Upper lobe of left lung (tissue), 6 donors: ENCODE measurements at regions not wholly inside any gene's neighbourhood (a gene's known extent, or its start where the extent isn't known, plus 50 kb on each side); places are given as distances from the start of the nearest gene placed in this dataset.

Source experiments
- ATAC-seq, 2 donors: fragments of 200-7000 bp; cut with Tn5 transposase; one replicate each; pipeline ENCODE4 v1.9.1; 2022; ENCODE audit warnings: mild to moderate bottlenecking in 2 of 2, moderate library complexity in 2 of 2; ENCODE audit not compliant: low FRiP score in 2 of 2
- DNase-seq, 2 donors: peaks; one replicate each; pipeline ENCODE4 v3.0.0-alpha.2; 2019 to 2020
- H3K27ac ChIP-seq, 4 donors: fragments of 200-600 bp; sonication (generic); one replicate each; pipeline ENCODE4 v1.5.1; 2016 to 2019
- H3K27me3 ChIP-seq, 4 donors: fragments of 200-600 bp; sonication (generic); one replicate each; pipeline ENCODE4 v1.5.1; 2017 to 2019
- H3K36me3 ChIP-seq, 4 donors: fragments of 200-600 bp; sonication (generic); one replicate each; pipeline ENCODE4 v1.5.1; 2016 to 2019
- H3K4me1 ChIP-seq, 4 donors: fragments of 200-600 bp; sonication (generic); one replicate each; pipeline ENCODE4 v1.5.1; 2018 to 2019
- H3K4me3 ChIP-seq, 4 donors: fragments of 200-600 bp; sonication (generic); one replicate each; pipeline ENCODE4 v1.5.1; 2017 to 2019; ENCODE audit warnings: mild to moderate bottlenecking in 2 of 4, moderate library complexity in 1 of 4
- H3K9me3 ChIP-seq, 4 donors: fragments of 200-600 bp; sonication (generic); one replicate each; pipeline ENCODE4 v1.5.1; 2018 to 2019
- CTCF ChIP-seq, 6 experiments: fragments of 450-650 bp in 4 of 6; fragments of 200-600 bp in 2 of 6; sonication (generic) in 2 of 6; IDR thresholded peaks; one replicate each; pipeline ENCODE4 v1.5.1; 2016 to 2019; ENCODE audit warnings: antibody characterized with exemption in 6 of 6
- EP300 ChIP-seq, 4 donors: sonication (generic); formaldehyde crosslinking; IDR thresholded peaks; one replicate each; pipeline ENCODE4 v1.5.1; 2017; ENCODE audit warnings: antibody characterized with exemption in 4 of 4, control low read depth in 2 of 4
- POLR2A ChIP-seq, 4 donors: fragments of 450-650 bp; IDR thresholded peaks; one replicate each; pipeline ENCODE4 v1.5.1; 2016 to 2017; ENCODE audit warnings: antibody characterized with exemption in 4 of 4, mild to moderate bottlenecking in 2 of 4
- POLR2AphosphoS5 ChIP-seq, 2 donors: sonication (generic); formaldehyde crosslinking; IDR thresholded peaks; one replicate each; pipeline ENCODE4 v1.5.1; 2017; ENCODE audit warnings: antibody characterized with exemption in 2 of 2
- WGBS, 2 donors: methylation state at CpG; one replicate each; pipeline ENCODE4 v1.1.5; 2017 to 2018; 5-methylcytosine and 5-hydroxymethylcytosine counted together
- donor health status: DM: no; HTN: no; CAD: no; lungs with moderate emphysema.
- donor health status: DM: no; HTN: yes; CAD: no; lungs with severe emphysema.

- Histone ChIP-seq H3K4me3 (no peak overlapping the region), H3K36me3 (no peaks in the 10 kb centered on the region), H3K4me1 (no peaks in the 10 kb centered on the region), H3K9me3 (no peaks in the 10 kb centered on the region), H3K27me3 (no peaks in the 10 kb centered on the region), H3K27ac (no peak overlapping the region)
- TF ChIP-seq POLR2AphosphoS5 (IDR thresholded peaks at IDR 0.05) (no peak), POLR2A (IDR thresholded peaks at IDR 0.05) (no peak), EP300 (IDR thresholded peaks at IDR 0.05) (no peak), CTCF (IDR thresholded peaks at IDR 0.05) (no peak)
- no peak for ATAC-seq
- WGBS, 2 donors = 80 to 84% methylated on average over 3 of the region's 3 CpGs
- DNase-seq = no peak
These were observed 256.3 kb upstream of the TMEM161B start for GRCh38 chr5:88524941-88525340.

- Histone ChIP-seq H3K27me3 (no peaks in the 10 kb centered on the region), H3K4me3 (no peak overlapping the region), H3K27ac (no peak overlapping the region), H3K9me3 (no peaks in the 10 kb centered on the region), H3K4me1 (no peaks in the 10 kb centered on the region), H3K36me3 (no peaks in the 10 kb centered on the region)
- DNase-seq = no peak
- TF ChIP-seq EP300 (IDR thresholded peaks at IDR 0.05) (no peak), POLR2A (IDR thresholded peaks at IDR 0.05) (no peak), CTCF (IDR thresholded peaks at IDR 0.05) (no peak), POLR2AphosphoS5 (IDR thresholded peaks at IDR 0.05) (no peak)
- no peak for ATAC-seq
These were observed 250.4 kb upstream of the TMEM161B start for GRCh38 chr5:88519066-88519465.

GRCh38 chr5:88518131-88519016 lies 249.7 kb upstream of the TMEM161B start:
- Histone ChIP-seq H3K27me3 (no peaks in the 10 kb centered on the region), H3K9me3 (no peaks in the 10 kb centered on the region), H3K4me3 (no peak overlapping the region), H3K27ac (no peak overlapping the region), H3K36me3 (no peaks in the 10 kb centered on the region), H3K4me1 (no peaks in the 10 kb centered on the region)
- ATAC-seq (no peak), DNase-seq (no peak)
- TF ChIP-seq POLR2A (IDR thresholded peaks at IDR 0.05) = no peak
- no peak for TF ChIP-seq CTCF (IDR thresholded peaks at IDR 0.05)
- no peak for TF ChIP-seq POLR2AphosphoS5 (IDR thresholded peaks at IDR 0.05)
- no peak for TF ChIP-seq EP300 (IDR thresholded peaks at IDR 0.05)
- WGBS, 2 donors = 68 to 78% methylated on average over 4 of the region's 4 CpGs

GRCh38 chr5:88515881-88516819 lies 247.5 kb upstream of the TMEM161B start:
- WGBS, 2 donors = 40 to 51% methylated on average over 11 of the region's 11 CpGs
- Histone ChIP-seq H3K4me1 (no peaks in the 10 kb centered on the region), H3K4me3 (no peak overlapping the region), H3K27me3 (no peaks in the 10 kb centered on the region), H3K36me3 (no peaks in the 10 kb centered on the region), H3K9me3 (no peaks in the 10 kb centered on the region), H3K27ac (no peak overlapping the region)
- ATAC-seq (no peak), DNase-seq (no peak)
- TF ChIP-seq EP300 (IDR thresholded peaks at IDR 0.05) (no peak), POLR2AphosphoS5 (IDR thresholded peaks at IDR 0.05) (no peak), CTCF (IDR thresholded peaks at IDR 0.05) (no peak), POLR2A (IDR thresholded peaks at IDR 0.05) (no peak)
